WERI-Rb-1 (cell line): ENCODE measurements at regions not wholly inside any gene's neighbourhood (a gene's known extent, or its start where the extent isn't known, plus 50 kb on each side); places are given as distances from the start of the nearest gene placed in this dataset.
"Not testable (repeated sequence)": the region's sequence is repeated elsewhere in the genome, so short reads cannot be mapped to it uniquely, and the experiment has no call there.

ENCODE experiments used
- DNase-seq: peaks from one replicate; pipeline ENCODE4 v3.0.0-alpha.2; 2020
- H3K27ac ChIP-seq: fragments of 250-450 bp; sonication (Bioruptor Pico); 2 replicates; pipeline ENCODE4 v1.5.1; 2020; ENCODE audit warnings: mild to moderate bottlenecking, moderate library complexity
- H3K27me3 ChIP-seq: fragments of 250-450 bp; sonication (Bioruptor Pico); 2 replicates; pipeline ENCODE4 v1.5.1; 2021; ENCODE audit warnings: mild to moderate bottlenecking, low read depth, moderate library complexity; ENCODE audit not compliant: insufficient read depth, severe bottlenecking
- H3K36me3 ChIP-seq: fragments of 250-450 bp; sonication (Bioruptor Pico); 2 replicates; pipeline ENCODE4 v1.5.1; 2020; ENCODE audit warnings: mild to moderate bottlenecking, moderate library complexity
- H3K4me3 ChIP-seq: 2 replicates; pipeline ENCODE4 v1.5.1; 2011; ENCODE audit warnings: low read depth, mild to moderate bottlenecking, control low read depth, low read length
- H3K9me3 ChIP-seq: fragments of 250-450 bp; sonication (Bioruptor Pico); 2 replicates; pipeline ENCODE4 v1.5.1; 2021; ENCODE audit warnings: mild to moderate bottlenecking, moderate library complexity; ENCODE audit not compliant: severe bottlenecking
- TF ChIP-seq, protein P1 (sequence below): IDR thresholded peaks from 2 replicates; pipeline ENCODE4 v1.5.1; 2011; ENCODE audit warnings: low read depth, mild to moderate bottlenecking, control low read depth, inconsistent platforms, low read length

DNA sequence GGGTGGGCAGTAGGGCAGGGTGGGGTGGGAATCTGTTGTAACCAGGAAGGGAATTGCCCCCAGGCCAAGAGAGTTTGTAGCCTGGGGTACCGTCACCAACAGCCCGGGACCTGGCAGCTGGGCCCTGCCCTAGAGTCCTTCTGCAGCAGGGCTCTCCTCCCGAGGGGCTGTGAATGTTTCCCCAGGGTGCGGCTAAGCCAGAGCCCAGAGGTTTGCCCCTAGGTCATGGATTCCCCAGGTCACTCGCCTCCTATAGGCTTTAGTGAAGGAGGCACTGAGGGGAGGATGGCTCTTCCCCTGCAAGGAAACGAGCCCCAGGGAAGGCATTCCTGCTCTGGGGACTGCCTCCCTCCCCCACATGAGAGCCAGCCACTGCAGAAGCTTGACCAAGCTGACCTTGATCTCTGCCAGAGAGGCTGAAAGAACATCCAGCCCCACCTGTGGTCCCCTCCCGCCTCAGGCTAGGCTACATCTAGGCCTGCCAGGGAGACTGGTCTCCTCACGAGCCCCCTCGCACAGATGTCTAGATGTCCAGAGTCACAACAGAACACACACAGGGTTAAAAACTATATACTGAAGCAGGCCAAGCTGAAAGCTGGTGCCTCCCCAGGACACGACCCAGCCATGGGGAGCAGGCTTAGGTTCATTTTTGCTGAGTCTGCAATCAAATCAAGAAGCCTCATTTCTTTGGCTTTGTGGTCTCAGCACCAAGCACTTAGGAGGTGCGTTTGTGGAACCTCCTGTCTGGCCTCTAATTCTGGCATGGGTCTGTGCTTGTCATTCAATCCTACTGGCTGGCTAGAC lies 69.1 kb upstream of the TAMM41 start:
- Histone ChIP-seq H3K9me3 (peaks cover 8% of the 10 kb centered on the region), H3K4me3 (no peak overlapping the region), H3K27me3 (no peaks in the 10 kb centered on the region), H3K36me3 (no peaks in the 10 kb centered on the region), H3K27ac (no peak overlapping the region)
- DNase-seq, result no peak
- TF ChIP-seq, protein P1, sequence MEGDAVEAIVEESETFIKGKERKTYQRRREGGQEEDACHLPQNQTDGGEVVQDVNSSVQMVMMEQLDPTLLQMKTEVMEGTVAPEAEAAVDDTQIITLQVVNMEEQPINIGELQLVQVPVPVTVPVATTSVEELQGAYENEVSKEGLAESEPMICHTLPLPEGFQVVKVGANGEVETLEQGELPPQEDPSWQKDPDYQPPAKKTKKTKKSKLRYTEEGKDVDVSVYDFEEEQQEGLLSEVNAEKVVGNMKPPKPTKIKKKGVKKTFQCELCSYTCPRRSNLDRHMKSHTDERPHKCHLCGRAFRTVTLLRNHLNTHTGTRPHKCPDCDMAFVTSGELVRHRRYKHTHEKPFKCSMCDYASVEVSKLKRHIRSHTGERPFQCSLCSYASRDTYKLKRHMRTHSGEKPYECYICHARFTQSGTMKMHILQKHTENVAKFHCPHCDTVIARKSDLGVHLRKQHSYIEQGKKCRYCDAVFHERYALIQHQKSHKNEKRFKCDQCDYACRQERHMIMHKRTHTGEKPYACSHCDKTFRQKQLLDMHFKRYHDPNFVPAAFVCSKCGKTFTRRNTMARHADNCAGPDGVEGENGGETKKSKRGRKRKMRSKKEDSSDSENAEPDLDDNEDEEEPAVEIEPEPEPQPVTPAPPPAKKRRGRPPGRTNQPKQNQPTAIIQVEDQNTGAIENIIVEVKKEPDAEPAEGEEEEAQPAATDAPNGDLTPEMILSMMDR, result no peak

DNA sequence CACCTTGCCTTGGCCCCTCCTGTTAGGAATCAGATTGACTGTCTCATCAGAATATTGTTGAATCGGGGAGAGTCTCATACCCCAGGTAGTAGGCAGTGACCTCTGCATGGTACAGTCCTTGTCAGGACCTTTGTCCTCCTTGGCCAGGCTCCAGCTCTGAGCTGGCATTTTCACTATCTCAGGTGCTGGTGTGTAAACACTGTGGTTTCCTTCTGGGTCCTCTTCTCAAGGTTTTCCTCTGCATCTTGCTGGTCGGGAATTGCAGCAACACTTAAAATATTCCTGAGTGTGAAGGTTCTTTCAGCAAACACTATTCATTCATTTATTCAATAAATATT lies 69.7 kb upstream of the TAMM41 start:
- H3K4me3 ChIP-seq, H3K9me3 ChIP-seq, H3K27me3 ChIP-seq, DNase-seq, H3K36me3 ChIP-seq, H3K27ac ChIP-seq: not testable (repeated sequence)

DNA sequence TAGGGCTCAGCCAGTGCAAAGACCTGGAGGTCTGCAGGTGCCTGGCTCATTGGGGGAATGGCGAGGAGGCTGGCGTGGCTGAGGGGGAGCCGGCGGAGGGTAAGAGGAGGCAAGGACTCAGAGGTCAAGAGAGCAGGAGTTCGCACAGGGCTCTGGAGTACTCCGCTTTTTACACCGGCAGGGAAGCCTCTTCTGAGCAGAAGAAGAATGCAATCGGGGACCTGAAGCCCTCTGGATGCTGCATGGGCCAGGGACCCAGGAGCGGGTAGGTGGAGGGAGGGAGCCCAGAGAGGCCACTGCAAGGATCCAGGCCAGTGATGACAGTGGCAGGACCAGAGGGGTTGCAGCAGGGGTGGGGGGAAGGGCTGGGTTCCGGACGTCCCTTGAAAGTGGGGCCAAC lies 70.4 kb upstream of the TAMM41 start:
- H3K27me3 ChIP-seq, result no peaks in the 10 kb centered on the region
- no peak overlapping the region for H3K27ac ChIP-seq
- H3K36me3 ChIP-seq, result no peaks in the 10 kb centered on the region
- TF ChIP-seq, protein P1, result no peak
- H3K9me3 ChIP-seq, result peaks cover 8% of the 10 kb centered on the region
- no peak for DNase-seq
- no peak overlapping the region for H3K4me3 ChIP-seq

DNA sequence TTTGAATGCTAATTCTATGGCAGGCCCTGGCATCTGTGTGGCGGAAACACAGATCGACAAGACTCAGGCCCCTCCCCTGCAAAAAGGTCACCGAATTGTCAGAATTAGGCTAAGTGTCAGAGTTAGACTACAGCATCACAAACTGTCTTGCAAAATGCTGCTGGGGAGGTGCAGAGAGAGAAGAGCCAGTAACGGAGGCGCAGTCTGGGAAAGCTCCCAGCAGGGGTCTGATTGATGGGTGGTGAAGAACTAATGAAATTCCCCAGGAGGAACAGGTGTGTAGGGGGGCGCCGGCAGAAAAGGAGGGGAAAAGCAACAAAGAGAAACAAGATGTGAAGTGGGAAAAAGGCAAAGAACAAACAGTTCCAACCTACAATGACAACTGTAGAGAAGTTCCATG lies 72.7 kb upstream of the TAMM41 start:
- TF ChIP-seq, protein P1, result no peak
- H3K4me3 ChIP-seq, result no peak overlapping the region
- H3K27ac ChIP-seq, result no peak overlapping the region
- no peaks in the 10 kb centered on the region for H3K36me3 ChIP-seq
- no peak for DNase-seq
- H3K27me3 ChIP-seq, result no peaks in the 10 kb centered on the region
- H3K9me3 ChIP-seq, result peaks cover 8% of the 10 kb centered on the region

DNA sequence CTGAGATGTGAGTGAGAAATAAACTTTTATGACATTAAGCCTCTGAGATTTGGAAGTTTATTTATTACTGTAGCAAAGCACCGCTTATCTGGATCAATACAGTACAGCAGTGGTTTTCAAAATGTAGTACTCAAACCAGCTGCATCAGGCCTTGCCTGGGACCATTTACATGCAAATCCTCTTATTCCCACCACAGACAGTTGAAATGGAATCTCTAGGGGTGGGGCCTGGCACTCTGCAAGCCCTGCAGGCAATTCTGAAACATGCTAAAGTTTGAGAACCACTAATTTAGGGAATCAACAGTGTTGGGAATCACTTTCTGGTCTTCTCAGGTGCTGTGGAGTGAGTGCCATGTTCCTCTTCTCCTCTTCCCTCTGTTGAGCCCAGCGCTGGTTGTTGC lies 77.8 kb upstream of the TAMM41 start:
- TF ChIP-seq, protein P1, result no peak
- no peak for DNase-seq
- H3K9me3 ChIP-seq, result no peaks in the 10 kb centered on the region
- no peak overlapping the region for H3K4me3 ChIP-seq
- H3K27me3 ChIP-seq, result no peaks in the 10 kb centered on the region
- H3K36me3 ChIP-seq, result no peaks in the 10 kb centered on the region
- H3K27ac ChIP-seq, result no peak overlapping the region

DNA sequence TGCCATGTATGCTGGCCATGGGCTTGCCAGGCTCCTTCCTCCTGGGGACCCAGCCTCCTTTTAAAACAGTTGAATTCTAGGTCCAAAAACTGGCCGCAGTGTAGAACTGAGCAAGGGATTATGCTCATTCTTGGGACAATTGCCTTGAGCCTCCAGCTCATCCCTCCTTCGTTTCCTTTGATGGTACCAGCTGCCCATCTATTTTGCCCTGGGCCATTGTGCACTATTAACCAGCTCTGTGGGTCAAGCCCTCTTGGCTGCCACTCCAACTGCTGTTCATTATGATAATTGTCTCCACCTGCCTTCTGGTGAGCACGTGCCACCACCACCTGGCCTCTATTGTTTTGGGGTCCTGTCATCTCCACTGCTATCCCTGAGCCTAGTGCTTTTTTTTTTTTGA lies 75.8 kb upstream of the SYN2 start:
- TF ChIP-seq, protein P1, result no peak
- no peaks in the 10 kb centered on the region for H3K36me3 ChIP-seq
- no peaks in the 10 kb centered on the region for H3K27me3 ChIP-seq
- no peak overlapping the region for H3K4me3 ChIP-seq
- no peaks in the 10 kb centered on the region for H3K9me3 ChIP-seq
- no peak for DNase-seq
- H3K27ac ChIP-seq, result no peak overlapping the region
